IPS-NIHi7 (cell line): ENCODE measurements at regions not wholly inside any gene's neighbourhood (a gene's known extent, or its start where the extent isn't known, plus 50 kb on each side); places are given as distances from the start of the nearest gene placed in this dataset.
A peak's percentile ranks its signal among the peaks of the same experiment; 100 is the strongest.
"Not testable (repeated sequence)": the region's sequence is repeated elsewhere in the genome, so short reads cannot be mapped to it uniquely, and the experiment has no call there.

Experiments
- DNase-seq: peaks from one replicate; pipeline ENCODE4 v3.0.0; 2012; ENCODE audit warnings: mixed read lengths; ENCODE audit errors: extremely low spot score

DNA sequence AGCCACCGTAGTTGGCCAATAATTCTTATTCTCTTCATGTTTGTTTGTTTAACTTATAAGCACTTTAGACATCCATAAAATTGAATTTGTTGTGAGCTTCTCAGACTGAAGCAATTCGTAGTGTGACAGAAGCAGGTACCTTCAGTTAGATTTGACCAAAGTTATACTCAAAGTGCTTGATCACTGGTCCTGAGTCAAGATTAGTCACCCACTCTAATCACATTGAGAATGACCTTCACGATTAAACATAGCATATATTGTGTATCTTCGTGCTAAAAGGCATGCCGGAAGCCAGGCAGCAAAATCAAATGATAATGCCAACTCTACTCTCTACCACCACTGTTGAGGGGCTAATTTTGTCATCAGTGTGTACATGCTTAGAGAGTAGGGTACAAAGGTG lies 763.7 kb upstream of the MBL2 start:
- DNase-seq, result no peak

- no peak for DNase-seq
Measured at GRCh38 chr10:53534428-53534827, 761.8 kb upstream of the MBL2 start.

GRCh38 chr10:53528974-53529373 lies 756.4 kb upstream of the MBL2 start:
- no peak for DNase-seq

GRCh38 chr10:53521046-53521445 lies 748.5 kb upstream of the MBL2 start:
- DNase-seq, result no peak

- DNase-seq, result no peak
Measured at GRCh38 chr10:53508197-53508596, 735.6 kb upstream of the MBL2 start.

GRCh38 chr10:53504492-53504891 lies 731.9 kb upstream of the MBL2 start:
- not testable (repeated sequence) for DNase-seq

DNA sequence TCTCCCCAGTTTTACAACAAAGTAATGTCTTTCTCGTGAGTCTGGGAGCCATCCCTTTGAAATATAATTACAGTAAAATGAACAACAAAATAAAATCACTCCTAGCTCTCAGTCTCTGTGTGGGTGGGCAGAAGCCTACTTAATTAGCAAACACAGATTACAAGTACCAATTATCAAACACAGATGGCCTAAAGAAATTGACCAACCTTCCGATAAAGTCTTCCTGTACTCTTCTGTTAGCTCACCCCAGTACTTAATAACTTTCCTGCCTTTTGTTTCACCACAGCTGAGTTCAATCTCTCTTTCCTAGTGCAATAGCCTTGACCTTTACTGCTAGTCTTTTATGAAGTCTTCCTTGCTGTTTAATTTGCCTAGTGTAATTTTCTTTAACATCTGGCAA lies 719.2 kb upstream of the MBL2 start:
- DNase-seq, result no peak

DNA sequence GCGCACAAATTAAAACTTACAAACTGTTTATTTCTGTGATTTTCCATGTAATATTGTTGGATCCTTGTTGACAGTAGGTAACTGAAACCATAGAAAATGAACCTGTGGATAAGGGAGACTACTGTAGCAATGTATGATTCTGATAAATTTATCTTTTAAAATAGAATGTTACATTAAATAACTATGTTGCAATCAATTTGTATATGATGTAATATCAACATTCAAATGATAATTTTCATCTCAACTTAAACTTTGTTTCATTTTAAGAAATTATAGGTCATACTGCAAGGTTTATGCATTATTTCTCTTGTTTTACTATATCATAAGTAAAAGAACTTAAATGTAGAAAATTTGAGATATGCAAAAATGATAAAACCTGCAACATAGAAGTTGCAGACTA lies 718.0 kb upstream of the MBL2 start:
- no peak for DNase-seq

- no peak for DNase-seq
Measured at GRCh38 chr10:53489335-53490182, 717.0 kb upstream of the MBL2 start.

- DNase-seq, result no peak
Measured at GRCh38 chr10:53487019-53487983, 714.7 kb upstream of the MBL2 start.

GRCh38 chr10:53485422-53485821 lies 712.8 kb upstream of the MBL2 start:
- not testable (repeated sequence) for DNase-seq

DNA sequence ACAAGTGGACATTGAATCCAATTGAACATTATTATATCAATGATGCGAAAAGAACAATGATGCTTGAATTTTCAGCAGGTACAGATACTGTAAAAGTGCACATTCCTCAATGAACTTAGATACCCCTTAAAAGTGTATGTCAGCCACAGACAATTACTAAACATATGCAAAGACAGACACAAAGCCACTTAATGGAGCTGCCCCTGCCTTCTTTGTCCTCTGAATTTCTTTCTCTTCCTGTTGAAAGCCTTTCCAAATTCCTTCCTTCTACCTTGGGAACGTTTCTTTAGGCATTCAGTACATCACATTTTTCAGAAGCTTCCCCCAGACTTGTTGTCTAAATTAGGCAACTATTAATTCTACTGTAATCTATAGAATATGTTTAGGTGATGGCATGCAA lies 706.8 kb upstream of the MBL2 start:
- DNase-seq, result no peak

- DNase-seq, result peak; percentile 46
Measured at GRCh38 chr10:53477313-53477675, 704.7 kb upstream of the MBL2 start.

GRCh38 chr10:53476650-53477312 lies 704.2 kb upstream of the MBL2 start:
- no peak for DNase-seq

GRCh38 chr10:53469383-53469782 lies 696.8 kb upstream of the MBL2 start:
- no peak for DNase-seq

DNA sequence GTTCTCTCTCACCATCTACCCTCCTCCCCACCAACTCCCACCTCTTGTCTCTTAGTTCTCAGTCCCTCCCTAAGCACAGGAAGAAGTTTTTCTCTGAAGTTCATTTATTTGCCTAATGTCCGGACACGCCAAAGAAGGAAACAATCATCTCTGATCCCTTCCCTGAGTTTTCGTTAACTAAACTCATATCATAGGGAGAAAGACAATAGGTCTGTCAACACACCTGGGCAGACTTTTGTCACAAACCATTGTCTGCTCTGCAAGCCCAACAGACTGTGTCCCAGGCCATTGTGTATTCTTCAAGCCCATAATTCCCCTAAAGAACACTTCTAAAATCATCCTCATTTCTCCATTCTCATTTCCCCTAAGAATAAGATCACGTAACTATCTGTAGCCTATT lies 691.0 kb upstream of the MBL2 start:
- no peak for DNase-seq

- no peak for DNase-seq
Measured at GRCh38 chr10:53458007-53458406, 685.4 kb upstream of the MBL2 start.

DNA sequence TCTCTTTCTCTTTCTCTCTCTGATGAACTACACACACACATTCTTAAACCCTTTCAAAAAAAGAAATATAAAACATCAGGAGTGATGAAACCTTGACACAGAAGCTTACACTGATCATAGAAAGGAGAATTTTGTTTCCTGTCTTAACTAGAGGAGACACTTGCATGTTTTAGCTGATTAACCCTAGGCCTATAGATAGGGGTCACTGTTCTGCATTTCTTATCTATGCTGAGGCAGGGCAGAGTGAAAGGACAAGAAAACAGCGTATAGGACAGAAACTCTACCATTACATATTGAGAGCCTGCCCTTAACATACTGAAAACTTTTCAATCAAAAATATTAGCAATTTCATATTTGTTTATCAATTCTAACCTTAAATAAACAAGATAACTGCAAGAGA lies 680.6 kb upstream of the MBL2 start:
- peak; percentile 54 for DNase-seq

DNA sequence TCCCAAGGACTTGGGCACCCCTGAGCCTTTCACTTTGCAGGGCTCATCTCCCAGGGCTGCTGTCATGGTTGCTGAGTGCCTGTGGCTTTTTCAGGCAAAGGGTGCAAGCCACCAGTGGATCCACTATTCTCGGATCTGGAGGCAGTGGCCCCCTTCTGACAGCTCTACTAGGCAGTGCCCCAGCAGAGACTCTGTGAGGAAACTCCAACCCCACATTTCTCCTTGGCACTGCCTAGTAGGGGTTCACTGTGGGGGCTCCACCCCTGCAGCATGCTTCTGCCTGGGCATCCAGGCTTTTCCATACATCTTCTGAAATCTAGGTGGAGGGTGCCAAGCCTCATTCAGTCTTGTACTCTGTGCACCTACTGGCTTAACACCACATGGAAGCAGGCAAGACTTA lies 675.0 kb upstream of the MBL2 start:
- DNase-seq, result no peak

- no peak for DNase-seq
Measured at GRCh38 chr10:53441843-53442242, 669.3 kb upstream of the MBL2 start.

- DNase-seq, result no peak
Measured at GRCh38 chr10:53440601-53441000, 668.0 kb upstream of the MBL2 start.

- not testable (repeated sequence) for DNase-seq
Measured at GRCh38 chr10:53439075-53439474, 666.5 kb upstream of the MBL2 start.
